Neural crest cell (in vitro differentiated cells): ENCODE measurements at regions not wholly inside any gene's neighbourhood (a gene's known extent, or its start where the extent isn't known, plus 50 kb on each side); places are given as distances from the start of the nearest gene placed in this dataset.
"Not testable (repeated sequence)": the region's sequence is repeated elsewhere in the genome, so short reads cannot be mapped to it uniquely, and the experiment has no call there.

Source experiments
- DNase-seq: peaks from one replicate; pipeline ENCODE4 v3.0.0; 2021; ENCODE audit warnings: low read depth, mixed read lengths, low spot score
- H3K27ac Mint-ChIP-seq: one replicate; pipeline ENCODE4 v1.8.0; 2021; ENCODE audit warnings: mild to moderate bottlenecking, mixed read lengths; ENCODE audit not compliant: unreplicated experiment
- H3K27me3 Mint-ChIP-seq: 2 replicates; pipeline ENCODE4 v1.8.0; 2021; ENCODE audit warnings: low read depth, mild to moderate bottlenecking, mixed read lengths
- H3K36me3 Mint-ChIP-seq: 2 replicates; pipeline ENCODE4 v1.8.0; 2021; ENCODE audit warnings: low read depth, mild to moderate bottlenecking, mixed read lengths
- H3K4me1 Mint-ChIP-seq: 2 replicates; pipeline ENCODE4 v1.8.0; 2021; ENCODE audit warnings: mixed read lengths
- H3K4me3 Mint-ChIP-seq: one replicate; pipeline ENCODE4 v1.8.0; 2021; ENCODE audit warnings: mild to moderate bottlenecking, mixed read lengths
- H3K9me3 Mint-ChIP-seq: 2 replicates; pipeline ENCODE4 v1.8.0; 2021; ENCODE audit warnings: mixed read lengths
- TF ChIP-seq, protein P1 (sequence below): fragments of 200-600 bp; sonication (generic); conservative IDR thresholded peaks from 2 replicates; pipeline ENCODE4 v1.5.0; 2021; ENCODE audit warnings: antibody characterized with exemption, mild to moderate bottlenecking

DNA sequence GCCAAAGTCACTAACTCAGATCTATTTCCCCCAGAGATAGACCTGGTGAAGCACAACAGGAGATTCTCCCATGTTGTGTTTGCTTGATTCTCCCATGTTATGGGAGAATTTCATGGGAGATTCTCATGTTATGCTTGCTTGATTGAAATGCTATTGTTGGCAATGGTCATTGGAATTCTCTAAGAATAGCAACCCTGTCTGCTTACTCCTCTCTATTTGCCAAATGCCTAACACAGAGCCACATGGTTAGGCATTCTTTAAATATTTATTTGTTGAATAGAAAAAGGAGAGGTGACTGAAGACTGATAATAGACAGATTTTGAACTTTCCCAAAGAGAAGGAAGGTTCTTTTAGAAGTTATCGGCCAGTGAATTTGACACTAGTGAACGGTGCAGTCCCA, 111.5 kb upstream of the MPHOSPH6 start:
- H3K27ac Mint-ChIP-seq, result no peak overlapping the region
- no peaks in the 10 kb centered on the region for H3K36me3 Mint-ChIP-seq
- no peaks in the 10 kb centered on the region for H3K4me1 Mint-ChIP-seq
- no peak overlapping the region for H3K4me3 Mint-ChIP-seq
- DNase-seq, result no peak
- H3K27me3 Mint-ChIP-seq, result no peaks in the 10 kb centered on the region
- TF ChIP-seq, protein P1, sequence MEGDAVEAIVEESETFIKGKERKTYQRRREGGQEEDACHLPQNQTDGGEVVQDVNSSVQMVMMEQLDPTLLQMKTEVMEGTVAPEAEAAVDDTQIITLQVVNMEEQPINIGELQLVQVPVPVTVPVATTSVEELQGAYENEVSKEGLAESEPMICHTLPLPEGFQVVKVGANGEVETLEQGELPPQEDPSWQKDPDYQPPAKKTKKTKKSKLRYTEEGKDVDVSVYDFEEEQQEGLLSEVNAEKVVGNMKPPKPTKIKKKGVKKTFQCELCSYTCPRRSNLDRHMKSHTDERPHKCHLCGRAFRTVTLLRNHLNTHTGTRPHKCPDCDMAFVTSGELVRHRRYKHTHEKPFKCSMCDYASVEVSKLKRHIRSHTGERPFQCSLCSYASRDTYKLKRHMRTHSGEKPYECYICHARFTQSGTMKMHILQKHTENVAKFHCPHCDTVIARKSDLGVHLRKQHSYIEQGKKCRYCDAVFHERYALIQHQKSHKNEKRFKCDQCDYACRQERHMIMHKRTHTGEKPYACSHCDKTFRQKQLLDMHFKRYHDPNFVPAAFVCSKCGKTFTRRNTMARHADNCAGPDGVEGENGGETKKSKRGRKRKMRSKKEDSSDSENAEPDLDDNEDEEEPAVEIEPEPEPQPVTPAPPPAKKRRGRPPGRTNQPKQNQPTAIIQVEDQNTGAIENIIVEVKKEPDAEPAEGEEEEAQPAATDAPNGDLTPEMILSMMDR, result no peak
- peaks cover 5% of the 10 kb centered on the region for H3K9me3 Mint-ChIP-seq

DNA sequence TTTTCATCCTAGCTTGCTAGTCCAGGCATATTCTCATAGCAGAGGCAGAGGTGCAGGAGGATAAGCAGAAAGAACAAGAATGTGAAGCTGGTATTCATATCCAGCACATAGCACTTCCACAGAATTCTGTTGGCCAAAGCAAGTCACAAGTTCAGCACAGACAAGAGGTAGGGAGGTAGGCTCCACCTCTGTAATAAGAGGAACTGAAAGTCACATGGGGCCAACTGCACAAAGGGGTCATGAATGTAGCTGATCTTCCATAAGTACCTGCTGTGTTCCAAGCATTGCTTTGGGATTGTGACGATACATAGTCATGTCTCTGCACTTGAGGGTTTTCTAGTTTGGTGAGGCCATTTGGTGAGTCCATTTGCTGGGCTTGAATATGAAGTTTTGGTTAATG, 110.8 kb upstream of the MPHOSPH6 start:
- Mint-ChIP-seq H3K9me3 (peaks cover 5% of the 10 kb centered on the region), H3K27me3 (no peaks in the 10 kb centered on the region), H3K27ac (no peak overlapping the region), H3K4me1 (no peaks in the 10 kb centered on the region), H3K4me3 (no peak overlapping the region), H3K36me3 (no peaks in the 10 kb centered on the region)
- TF ChIP-seq, protein P1, result no peak
- DNase-seq, result no peak

DNA sequence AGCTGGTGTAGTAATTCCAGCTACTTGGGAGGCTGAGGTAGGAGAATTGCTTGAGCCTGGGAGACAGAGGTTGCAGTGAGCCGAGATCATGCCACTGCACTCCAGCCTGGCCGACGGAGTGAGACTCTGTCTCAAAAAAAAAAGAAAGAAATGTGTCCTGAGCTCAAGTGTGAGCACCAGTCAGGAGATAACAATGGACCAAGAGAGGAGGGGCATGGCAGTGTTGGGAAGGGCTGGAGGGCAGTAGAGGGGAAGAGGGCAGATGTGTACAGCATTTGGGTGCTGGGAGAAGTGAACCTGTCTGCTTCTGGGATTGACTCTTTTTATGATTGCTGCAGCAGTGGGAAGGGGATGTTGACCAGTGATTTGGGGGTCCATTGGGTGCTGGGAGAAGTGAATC, 105.3 kb upstream of the MPHOSPH6 start:
- H3K36me3 Mint-ChIP-seq, H3K4me3 Mint-ChIP-seq, H3K27me3 Mint-ChIP-seq, H3K9me3 Mint-ChIP-seq, DNase-seq, H3K4me1 Mint-ChIP-seq, H3K27ac Mint-ChIP-seq: not testable (repeated sequence)

DNA sequence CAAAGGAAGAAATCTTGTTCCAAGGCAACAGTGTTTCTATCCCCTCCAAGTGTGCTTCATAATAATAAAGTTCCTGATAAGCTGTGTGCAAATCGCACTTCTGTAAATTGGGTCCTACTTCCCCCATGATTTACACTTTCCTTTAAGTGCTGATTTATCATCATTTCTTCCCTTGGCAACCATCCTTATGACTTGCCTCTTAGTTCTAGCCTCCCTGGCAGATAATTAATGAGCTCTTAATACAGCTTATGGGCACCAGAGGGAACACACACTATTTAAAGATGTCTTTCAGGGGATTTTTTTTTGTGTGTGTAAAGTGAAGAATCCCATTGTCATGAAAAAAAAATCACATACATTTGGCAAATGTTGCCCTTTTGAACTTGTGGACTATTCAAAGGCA, 101.6 kb upstream of the MPHOSPH6 start:
- Mint-ChIP-seq H3K4me1 (peaks cover 6% of the 10 kb centered on the region), H3K9me3 (peaks cover 7% of the 10 kb centered on the region), H3K27me3 (peaks cover 10% of the 10 kb centered on the region), H3K27ac (no peak overlapping the region), H3K36me3 (no peaks in the 10 kb centered on the region), H3K4me3 (no peak overlapping the region)
- TF ChIP-seq, protein P1, result no peak
- DNase-seq, result no peak

DNA sequence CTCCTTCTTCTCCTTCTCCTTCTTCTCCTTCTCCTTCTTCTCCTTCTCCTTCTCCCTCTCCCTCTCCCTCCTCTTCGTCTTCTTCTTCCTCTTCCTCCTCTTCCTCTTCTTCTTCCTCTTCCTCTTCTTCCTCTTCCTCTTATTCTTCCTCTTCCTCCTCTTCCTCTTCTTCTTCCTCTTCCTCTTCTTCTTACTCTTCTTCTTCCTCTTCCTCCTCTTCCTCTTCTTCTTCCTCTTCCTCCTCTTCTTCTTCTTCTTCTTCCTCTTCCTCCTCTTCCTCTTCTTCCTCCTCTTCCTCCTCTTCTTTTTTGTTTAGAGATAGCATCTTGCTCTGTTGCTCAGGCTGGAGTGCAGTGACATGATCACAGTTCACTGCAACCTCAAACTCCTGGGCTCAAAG, 97.7 kb upstream of the MPHOSPH6 start:
- not testable (repeated sequence) for H3K36me3 Mint-ChIP-seq, H3K9me3 Mint-ChIP-seq, H3K27ac Mint-ChIP-seq, H3K4me1 Mint-ChIP-seq, H3K4me3 Mint-ChIP-seq, DNase-seq
- H3K27me3 Mint-ChIP-seq, result peaks cover 24% of the 10 kb centered on the region

DNA sequence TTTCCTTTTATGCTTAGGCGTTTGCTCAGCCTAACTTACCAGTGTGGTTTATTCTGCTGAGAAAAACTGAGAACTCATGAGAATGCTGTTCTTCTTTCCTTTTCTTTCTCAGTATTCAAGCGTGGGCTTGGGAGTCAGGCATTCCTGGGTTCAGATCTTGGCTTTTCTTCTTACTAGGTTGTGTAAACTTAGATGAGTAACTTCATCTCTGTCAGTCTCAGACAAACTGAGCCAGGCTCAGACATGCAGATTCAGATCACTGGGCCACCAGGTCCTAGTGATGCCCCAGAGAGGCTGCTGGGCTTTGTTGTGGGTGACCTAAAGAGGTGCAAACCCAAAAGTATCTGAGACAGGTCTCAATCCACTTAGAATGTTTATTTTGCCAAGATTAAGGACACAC, 95.8 kb upstream of the MPHOSPH6 start:
- H3K4me1 Mint-ChIP-seq, result peaks cover 6% of the 10 kb centered on the region
- H3K27ac Mint-ChIP-seq, result no peak overlapping the region
- peaks cover 42% of the 10 kb centered on the region for H3K27me3 Mint-ChIP-seq
- peaks cover 5% of the 10 kb centered on the region for H3K9me3 Mint-ChIP-seq
- TF ChIP-seq, protein P1, result no peak
- DNase-seq, result no peak
- H3K36me3 Mint-ChIP-seq, result no peaks in the 10 kb centered on the region
- H3K4me3 Mint-ChIP-seq, result no peak overlapping the region

DNA sequence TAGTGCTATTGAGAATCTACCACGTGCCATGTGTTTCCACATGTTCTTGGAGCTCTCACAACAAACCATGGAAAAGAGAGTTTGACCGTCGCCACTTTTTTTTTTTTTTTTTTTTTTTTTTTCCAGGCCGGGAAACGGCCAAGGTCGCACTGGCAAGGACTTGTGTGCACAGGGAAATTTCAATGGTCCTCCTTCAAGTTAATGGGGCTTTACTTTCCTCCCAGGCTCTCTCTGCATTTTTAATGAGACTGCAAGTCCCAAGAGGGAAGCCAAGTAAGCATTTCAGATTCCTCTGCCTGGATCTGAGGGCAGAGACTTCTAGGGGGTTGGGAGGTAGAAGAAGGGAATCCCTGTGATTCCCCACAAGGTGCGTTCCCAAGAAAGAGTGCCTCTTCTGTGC, 94.7 kb upstream of the MPHOSPH6 start:
- peaks cover under 1% of the 10 kb centered on the region for H3K4me1 Mint-ChIP-seq
- DNase-seq, result no peak
- peaks cover 52% of the 10 kb centered on the region for H3K27me3 Mint-ChIP-seq
- no peak overlapping the region for H3K4me3 Mint-ChIP-seq
- H3K9me3 Mint-ChIP-seq, result no peaks in the 10 kb centered on the region
- TF ChIP-seq, protein P1, result no peak
- no peaks in the 10 kb centered on the region for H3K36me3 Mint-ChIP-seq
- H3K27ac Mint-ChIP-seq, result no peak overlapping the region
